Left ventricle myocardium superior (tissue), 1 donor: ENCODE measurements at regions not wholly inside any gene's neighbourhood (a gene's known extent, or its start where the extent isn't known, plus 50 kb on each side); places are given as distances from the start of the nearest gene placed in this dataset.
"Not testable (repeated sequence)": the region's sequence is repeated elsewhere in the genome, so short reads cannot be mapped to it uniquely, and the experiment has no call there.

Experiments used
- ATAC-seq: fragments of 200-7000 bp; cut with Tn5 transposase; one replicate; pipeline ENCODE4 v1.9.1; 2020; ENCODE audit warnings: mild to moderate bottlenecking, moderate library complexity
- DNase-seq: peaks from one replicate; pipeline ENCODE4 v3.0.0-alpha.2; 2020
- intact Hi-C: fragments of 100-400 bp; cut with micrococcal nuclease; formaldehyde crosslinking; loops from one replicate; pipeline ENCODE4 v1.11.0; 2022
- donor health status: DM: no; HTN: yes; CAD: no; lungs with severe emphysema.

DNA sequence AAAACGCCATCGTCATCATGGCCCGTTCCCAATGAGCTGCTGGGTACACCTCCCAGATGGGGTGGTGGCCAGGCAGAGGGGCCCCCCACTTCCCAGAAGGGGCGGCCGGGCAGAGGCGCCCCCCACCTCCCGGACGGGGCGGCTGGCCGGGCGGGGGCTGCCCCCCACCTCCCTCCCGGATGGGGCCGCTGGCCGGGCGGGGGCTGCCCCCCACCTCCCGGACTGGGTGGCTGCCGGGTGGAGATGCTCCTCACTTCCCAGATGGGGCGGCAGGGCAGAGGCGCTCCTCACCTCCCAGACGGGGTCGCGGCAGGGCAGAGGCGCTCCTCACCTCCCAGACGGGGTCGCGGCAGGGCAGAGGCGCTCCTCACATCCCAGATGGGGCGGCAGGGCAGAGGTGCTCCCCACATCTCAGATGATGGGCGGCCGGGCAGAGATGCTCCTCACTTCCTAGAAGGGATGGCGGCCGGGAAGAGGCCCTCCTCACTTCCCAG is 215.4 kb upstream of the TBL1XR1 start:
- ATAC-seq, DNase-seq, intact Hi-C loops: not testable (repeated sequence)

DNA sequence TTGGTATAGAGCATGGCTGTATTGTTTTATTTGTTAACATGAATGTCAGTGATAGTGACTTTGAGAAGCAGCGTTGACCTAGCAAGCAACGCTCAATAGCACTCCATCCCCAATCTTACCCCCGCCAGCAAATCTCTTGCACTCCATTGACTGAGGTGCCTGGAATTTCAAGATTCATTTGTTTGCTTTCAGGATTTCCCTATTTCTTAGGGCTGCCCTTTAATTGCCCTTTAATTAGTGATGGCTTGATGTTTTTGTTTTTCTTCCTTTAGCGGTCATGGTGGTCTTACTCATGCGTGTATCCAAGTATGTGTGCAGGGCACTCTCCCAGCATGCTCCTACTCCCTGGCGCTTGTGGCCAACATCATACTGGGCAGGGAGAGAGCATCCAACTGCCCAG is 216.8 kb upstream of the TBL1XR1 start:
- intact Hi-C loops: no loop called here
- no peak for DNase-seq
- no peak for ATAC-seq

DNA sequence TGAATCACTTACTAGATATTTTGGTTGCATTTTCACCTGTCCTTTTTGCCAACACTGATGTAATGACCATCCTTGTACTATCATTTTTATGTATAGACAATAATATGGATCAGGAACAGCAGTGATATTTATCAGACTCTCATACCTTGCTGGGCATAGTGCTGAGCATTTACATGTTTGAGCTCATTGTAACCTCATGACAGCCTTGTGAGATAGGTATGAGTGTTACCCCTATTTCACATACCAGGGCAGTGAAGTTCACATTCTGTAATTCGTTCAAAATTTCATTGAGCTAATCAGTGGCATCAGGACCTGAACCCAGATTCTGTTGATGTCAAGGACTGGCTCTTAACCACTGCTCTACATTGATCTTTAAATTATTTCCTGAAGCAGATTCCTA is 221.5 kb upstream of the TBL1XR1 start:
- intact Hi-C loops: no loop called here
- ATAC-seq (no peak), DNase-seq (no peak)

DNA sequence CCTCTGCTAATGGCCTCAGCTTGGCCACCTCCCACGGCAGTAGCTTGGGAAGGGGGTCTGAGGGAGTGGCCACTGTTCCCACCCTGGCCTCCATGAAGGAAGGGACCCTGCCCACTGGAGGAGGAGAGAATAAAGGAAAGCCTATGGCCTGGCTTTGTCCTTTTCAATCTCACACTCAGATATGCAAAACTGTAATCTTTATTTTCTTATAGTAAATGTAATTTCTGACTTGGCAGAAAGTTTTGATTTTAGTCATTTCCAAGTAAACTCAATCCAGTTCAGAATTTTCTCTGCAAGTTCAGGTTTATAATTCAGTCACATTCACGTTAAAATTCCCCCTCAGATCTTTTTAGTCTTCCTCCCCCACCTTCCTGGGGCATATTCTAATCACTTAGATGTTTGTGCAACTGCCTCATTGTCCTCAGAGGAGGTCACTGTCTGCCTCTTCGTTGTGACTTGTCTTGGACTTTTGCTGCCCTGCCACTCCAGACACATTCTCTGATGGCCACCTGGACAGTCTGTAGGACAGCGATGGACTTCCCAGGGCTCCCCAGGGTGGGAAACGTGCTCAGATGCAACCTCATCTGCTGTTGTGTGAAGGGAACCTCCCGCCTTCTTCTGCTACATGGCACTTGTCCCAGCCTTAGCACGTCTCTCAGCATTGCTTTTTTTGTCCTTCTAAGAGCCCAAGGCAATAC is 222.8 kb upstream of the TBL1XR1 start:
- ATAC-seq: peak; percentile 31
- DNase-seq: no peak
- intact Hi-C loops: no loop called here

DNA sequence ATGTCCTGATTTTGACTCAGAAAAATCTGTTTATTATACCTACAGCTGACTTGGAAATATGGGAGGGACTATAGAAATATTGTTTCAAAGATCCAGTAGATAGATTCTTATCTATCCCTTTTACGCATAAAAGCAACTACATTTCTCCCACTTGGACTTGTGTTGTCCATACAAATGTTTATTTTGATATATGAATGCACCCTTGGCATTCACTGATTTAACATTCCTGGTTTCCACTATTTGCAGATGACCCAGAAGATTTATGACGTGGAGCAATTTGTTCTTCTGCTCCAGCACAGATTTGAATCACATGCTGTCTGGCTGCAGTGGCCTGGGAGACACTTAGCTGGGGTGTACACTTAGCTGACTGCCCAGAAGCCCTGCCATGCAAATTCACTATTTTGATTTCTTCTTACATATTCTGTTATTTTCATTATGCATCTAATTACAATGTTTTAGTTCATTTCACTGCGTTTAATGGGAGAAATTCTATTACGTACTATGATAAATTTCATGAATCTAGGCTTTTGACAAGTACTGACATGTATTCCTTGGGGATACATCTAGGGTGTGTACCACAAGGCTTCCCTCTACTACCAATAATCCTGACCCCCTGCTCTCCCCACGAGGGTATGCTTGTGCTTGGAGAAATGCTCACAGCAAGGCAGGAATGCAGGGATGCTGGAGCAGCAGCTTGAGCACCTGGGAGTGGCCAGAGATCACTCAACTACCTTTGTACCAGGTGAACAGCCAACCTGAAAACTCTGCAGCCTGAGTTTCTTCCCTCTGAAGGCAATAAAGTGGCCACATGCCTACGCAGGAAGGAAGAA is 223.6 kb upstream of the TBL1XR1 start:
- intact Hi-C loops: no loop called here
- ATAC-seq (no peak), DNase-seq (no peak)

DNA sequence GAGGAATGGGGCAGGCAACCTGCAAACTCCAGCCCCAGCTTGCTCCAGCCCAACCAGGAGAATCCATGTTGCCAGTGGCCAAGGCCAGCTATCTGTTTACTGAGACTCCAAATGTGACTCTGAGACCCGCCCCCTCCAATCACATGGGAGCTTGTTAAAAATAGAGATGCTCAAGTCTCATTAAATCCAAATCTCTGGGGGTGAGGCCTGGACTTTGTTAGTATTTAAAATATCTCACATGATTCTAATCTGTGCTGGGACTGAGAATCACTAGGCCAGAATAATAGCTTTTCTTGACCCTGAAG is 224.2 kb upstream of the TBL1XR1 start:
- intact Hi-C loops: no loop called here
- no peak for ATAC-seq

DNA sequence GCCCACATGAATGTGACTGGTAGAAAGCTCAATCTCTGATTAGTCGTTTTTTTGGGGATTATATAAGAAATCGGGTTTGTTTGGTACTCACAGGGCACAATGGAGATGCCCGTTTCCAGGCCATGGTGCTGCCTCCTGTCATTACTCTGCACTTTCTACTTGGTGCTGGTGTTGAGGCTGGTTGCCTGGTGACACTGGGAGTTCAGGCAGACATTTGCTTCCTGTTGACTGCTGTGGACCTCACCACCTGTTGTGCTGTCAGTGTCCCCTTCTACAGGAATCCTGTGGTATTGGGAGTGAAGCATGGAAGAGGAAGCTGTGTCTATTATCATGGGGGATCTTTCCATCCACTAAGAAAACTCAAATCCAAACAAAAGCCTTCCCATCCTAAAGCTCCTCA is 227.2 kb upstream of the TBL1XR1 start:
- DNase-seq: no peak
- intact Hi-C loops: no loop called here
- ATAC-seq: no peak

More for the DNA sequence above, 224.2 kb upstream of the TBL1XR1 start:
- no peak for DNase-seq

DNA sequence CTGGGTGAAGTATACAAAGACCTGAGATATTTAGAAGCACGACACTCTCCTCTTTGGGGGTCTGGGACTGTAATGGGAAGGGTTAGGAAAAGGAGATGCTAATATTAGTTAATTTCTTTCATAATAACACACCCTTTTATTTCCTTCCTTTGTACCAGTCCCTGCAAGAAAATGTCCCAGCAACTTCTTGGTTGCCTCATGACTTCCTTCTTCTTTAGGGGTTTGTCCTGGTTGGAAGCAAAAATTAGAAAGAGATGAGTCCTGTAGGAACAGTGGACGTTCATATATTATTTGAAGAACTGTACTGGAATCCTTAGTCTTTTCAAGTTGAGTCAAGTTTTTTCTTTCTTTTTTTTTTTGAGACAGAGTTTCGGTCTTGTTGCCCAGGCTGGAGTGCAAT is 227.8 kb upstream of the TBL1XR1 start:
- peak; percentile 36 for ATAC-seq
- intact Hi-C loops: no loop called here

DNA sequence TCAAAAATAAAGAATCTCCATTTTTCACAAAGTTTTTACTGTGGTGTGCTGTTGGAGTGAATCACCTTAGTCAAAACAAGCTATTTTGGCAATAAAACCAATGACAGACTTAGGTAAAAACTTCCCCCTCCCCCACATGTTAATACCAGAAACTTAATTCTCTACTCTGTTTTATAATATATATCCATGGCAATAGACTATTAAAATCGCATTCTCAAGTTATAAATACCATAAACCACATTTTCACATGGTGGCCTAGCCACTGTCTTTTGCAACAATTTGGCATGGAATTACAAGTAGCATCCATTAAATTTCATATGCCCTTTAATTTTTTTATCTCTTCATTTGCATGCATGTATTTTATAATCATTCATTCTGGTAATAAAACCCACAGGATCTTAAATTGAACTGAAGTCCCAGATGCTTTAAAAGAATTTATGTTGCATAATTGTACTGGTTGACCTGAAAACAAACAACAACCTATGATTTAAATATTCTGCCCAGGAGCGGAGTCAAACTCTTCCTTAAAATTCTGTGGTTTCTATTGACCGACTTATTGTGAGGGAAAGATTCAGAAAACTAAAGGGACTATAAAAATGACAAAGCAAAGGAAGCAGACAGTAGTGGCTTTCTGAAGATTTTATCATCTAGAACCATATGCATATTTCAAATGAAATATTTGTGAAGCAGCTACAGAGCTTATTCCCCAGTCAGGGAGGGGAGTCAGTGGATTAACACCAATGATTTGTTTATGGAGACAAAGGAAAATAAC is 229.0 kb upstream of the TBL1XR1 start:
- ATAC-seq: no peak
- no peak for DNase-seq
- intact Hi-C loops: no loop called here

More for the DNA sequence above, 227.8 kb upstream of the TBL1XR1 start:
- DNase-seq: no peak

DNA sequence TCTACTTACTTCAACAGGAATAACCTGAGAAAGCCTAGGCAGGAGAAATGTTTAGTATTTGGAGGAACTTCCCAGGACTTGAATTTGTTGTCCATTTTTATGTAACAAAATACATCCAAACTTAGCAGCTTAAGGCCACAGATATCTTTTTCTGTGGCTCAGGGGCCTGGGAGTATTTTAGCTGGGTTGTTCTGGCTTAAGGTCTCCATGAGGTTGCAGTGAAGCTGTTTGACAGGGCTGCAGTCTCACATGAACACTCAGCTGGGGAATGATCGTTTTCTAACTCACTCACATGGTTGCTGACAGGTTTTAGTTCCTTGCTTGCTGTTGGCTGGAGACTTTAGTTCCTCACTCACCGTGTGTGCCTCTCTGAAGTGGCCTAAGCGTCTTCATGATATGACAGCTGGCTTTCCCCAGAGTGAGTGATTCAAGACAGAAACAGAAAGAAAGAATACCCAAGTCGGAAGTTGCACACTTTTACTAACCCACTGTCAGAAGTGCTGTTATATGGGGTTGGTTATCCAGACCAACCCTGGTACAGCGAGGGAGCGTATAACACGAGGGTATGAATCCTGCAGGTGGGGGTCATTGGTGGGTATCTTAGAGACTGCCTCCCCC is 229.7 kb upstream of the TBL1XR1 start:
- no peak for DNase-seq
- ATAC-seq: peak; percentile 22
- intact Hi-C loops: no loop called here

DNA sequence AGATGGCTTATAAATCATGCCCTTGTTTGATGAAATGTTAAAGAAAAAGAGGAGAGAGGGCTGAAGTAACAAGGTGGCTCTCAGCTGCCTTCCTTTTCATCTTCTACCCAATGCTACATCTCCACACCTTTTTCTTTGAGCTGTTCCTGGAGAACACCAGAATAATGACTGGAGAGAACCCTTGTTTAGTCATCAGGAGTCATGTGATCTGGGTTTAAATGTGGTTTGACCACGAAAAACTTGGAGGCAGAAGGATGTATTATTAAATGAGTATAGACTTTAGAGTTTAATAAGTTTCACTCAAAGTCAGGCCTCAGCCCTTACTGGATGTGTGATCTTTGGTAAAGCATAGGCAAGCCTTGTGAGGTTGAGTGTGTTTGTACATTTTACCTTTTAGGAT is 230.3 kb upstream of the TBL1XR1 start:
- intact Hi-C loops: no loop called here
- DNase-seq (no peak), ATAC-seq (no peak)

DNA sequence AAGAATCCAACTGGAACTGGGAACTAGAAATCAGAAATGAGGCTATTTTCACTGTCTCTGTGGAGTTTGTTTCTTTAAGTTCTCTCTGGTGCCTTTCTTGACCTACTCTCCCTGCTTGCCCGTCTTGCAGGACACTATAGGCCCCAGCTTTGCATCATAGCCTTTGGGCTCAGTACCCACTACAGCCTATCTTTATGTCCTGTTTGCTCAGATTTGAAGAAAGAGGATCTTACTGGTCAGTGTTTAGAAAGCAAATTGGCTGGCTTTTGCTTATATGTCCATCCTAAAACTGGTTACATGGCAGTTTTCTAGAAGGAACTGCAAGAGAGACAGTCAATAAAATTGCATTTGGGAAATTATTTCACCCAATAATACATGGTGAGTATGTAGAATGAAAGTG is 231.8 kb upstream of the TBL1XR1 start:
- DNase-seq: no peak
- peak; percentile 60 for ATAC-seq
- intact Hi-C loops: no loop called here

DNA sequence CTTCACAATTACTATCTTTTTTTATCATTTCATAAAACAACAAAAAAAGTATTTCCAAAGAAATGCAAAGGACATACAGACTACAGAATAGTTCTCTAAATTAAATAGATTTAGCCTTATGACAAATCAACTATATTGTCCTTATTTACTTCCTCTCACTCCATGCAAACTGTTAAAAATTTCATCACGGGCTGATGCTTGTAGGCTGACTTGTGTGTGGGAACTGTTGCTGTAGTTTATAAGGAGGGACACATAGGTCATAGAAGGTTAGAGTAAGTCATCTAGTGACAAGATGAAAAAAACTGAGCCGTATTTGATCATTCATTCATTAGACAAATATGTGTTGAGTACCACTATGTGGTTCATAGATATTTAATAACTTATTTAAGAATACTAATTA is 232.5 kb upstream of the TBL1XR1 start:
- intact Hi-C loops: no loop called here
- DNase-seq: no peak
- ATAC-seq: no peak

DNA sequence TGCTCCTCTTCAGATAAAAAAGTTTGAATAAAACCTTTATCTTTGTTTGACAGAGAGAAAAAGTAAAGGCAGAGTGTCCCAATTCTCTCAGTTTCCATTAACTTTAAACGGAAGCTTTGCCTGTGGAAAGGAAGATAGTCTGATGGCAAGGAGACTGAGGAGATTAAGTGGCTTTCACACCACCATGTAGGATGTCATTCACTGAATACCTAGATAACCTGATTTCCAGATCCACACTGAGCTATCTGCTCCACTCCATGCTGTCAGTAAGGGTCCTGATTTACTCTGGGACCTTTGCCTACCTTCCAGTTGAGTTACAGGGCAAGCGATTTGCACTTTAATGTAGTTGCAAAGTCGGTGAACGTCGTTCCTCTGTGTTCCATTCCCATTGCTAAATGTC is 233.4 kb upstream of the TBL1XR1 start:
- ATAC-seq (no peak), DNase-seq (no peak)

DNA sequence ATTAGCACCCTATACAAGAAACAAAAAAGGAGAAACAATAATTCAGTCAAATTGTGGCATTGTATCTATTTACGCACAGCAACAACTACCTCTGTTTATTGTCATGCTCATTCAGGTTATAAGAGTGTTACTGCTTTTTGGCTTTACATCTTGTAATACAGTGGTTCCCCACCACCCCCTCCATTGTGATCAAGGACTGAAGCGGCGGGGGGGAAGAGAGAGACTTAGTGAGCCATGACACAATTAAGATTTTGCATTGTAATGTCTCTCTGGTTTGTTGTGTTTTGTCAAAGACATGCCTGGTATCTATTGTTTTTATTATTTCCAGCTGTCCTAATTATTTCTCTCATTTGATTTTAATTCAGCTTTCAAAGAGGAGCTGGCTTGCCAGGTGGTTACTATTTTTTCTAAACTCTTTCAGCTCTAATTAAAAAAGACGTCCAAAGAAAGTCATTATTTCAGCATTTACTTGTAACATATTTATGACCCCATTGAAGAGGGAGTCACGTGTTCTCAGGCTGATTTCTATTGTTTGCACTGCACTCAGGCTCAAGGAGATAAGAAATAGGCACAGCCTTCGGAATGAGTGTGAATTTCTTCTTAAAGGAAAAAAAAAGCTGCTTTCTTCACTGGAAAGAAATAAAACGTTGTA is 234.4 kb upstream of the TBL1XR1 start:
- ATAC-seq: no peak
- intact Hi-C loops: no loop called here
- no peak for DNase-seq

More for the DNA sequence above, 233.4 kb upstream of the TBL1XR1 start:
- intact Hi-C loops: no loop called here

DNA sequence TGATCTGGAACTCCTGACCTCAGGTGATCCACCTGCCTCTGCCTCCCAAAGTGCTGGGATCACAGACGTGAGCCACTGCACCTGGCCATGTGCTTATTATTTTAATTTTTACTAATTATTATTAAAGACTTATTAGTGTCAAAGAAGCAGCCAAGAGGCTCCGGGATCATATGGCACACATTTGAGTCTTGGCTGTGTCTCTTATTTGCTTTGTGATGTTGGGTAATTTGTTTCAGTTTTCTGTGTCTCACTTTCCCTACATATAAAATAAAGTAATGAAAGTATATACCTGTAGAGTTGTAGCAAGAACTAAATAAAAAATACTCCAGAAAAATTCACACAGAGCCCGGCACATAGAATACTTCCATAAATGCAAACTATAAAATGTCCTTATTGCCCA is 238.0 kb upstream of the TBL1XR1 start:
- DNase-seq (no peak), ATAC-seq (no peak)
- intact Hi-C loops: no loop called here

DNA sequence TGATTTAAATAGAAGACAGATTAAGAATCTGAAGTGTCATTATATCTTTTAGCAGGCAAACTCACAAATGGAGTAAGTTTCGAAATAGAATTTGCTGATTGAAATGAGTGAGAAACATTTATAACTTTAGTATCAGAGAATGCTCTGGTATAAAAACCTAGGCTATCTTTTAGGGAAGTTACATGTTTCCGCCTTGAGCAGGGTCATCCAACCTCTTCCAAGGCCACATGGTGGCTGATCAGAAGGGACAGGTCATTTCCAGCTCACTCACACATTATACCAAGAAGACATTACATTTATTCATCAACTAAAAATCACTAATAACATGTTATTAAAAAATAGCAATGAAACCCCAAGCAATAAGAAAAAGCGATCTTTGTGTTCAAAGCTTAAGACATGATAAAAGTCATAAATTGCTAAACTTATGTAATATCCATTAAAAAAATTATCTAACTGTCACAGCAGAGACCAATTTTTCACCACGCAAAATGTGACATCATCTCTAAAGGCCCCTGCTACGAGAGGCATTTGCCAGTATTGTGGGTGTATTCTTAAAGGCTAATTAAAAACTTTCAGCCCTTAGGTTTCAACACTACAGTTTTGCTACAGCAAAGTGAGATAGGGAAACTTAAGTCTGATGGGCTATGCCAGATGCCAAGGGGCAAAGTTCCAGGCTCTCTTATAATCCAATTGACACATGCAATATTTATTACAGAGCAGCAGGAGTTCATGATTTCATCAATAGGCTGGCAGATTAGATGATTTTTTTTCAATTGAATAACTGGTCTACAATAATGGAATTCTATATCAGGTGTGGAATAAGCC is 240.4 kb upstream of the TBL1XR1 start:
- no peak for ATAC-seq
- intact Hi-C loops: no loop called here
- DNase-seq: no peak

DNA sequence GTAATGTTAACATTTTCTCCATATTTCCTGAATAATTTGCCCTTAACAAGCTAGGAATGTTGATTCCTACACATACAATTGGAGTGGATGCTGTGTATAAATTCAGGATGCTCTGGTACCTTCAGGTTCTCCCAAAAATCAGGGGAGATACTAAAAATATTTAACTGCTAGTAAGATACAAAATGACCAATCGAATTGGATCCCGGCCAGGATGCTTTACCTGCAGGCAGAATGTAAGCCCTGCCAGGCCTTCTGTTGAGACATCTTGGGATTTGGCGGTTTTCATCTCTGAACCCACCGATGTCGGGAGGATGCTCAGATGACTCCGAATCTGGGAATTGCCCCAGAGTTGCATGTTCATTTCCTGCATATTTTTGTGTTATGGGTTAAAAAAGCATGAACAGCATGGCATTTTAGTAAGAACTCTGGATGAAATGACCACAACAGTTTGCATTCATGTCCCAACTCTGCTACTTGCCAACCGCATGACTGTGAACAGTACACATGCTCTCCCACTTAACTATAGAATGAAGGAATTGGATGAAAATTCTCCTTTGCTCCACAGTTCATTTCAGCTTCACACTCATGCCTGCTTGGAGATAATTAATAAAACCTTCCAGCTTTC is 241.4 kb upstream of the TBL1XR1 start:
- no peak for ATAC-seq
- intact Hi-C loops: no loop called here
- DNase-seq: no peak
